Peyer's patch (tissue), 4 donors: ENCODE measurements at regions not wholly inside any gene's neighbourhood (a gene's known extent, or its start where the extent isn't known, plus 50 kb on each side); places are given as distances from the start of the nearest gene placed in this dataset.

Experiments used
- POLR2A ChIP-seq, 2 donors: fragments of 450-650 bp; IDR thresholded peaks; one replicate each; pipeline ENCODE4 v1.5.1; 2017; ENCODE audit warnings: antibody characterized with exemption in 2 of 2, mild to moderate bottlenecking in 2 of 2, moderate library complexity in 2 of 2
- TF ChIP-seq, protein P1 (sequence below), 6 experiments: fragments of 450-650 bp in 4 of 6; fragments of 200-600 bp in 2 of 6; sonication (generic) in 1 of 6; IDR thresholded peaks; one replicate each; pipeline ENCODE4 v1.5.1; 2017 to 2019; ENCODE audit warnings: antibody characterized with exemption in 6 of 6, mild to moderate bottlenecking in 3 of 6, moderate library complexity in 1 of 6

DNA sequence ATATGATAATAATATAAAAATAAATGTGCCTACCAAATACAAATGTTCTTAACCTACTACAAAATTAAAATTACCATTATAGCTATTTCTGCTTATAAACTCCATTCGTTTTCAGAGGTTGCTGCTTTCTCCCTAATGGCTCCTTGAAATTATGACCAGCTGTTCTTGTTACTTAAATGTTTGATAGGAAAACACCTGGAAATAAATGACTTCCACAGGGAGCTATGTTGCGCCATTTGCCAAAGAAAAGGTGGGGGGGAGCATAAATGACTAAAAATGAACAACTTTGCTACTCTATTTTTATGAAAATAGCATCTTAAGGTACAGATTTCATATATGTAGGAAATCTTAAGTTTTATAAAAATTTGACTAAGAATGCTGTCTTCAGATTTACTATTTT is 157.5 kb upstream of the MON1B start:
- TF ChIP-seq, protein P1, sequence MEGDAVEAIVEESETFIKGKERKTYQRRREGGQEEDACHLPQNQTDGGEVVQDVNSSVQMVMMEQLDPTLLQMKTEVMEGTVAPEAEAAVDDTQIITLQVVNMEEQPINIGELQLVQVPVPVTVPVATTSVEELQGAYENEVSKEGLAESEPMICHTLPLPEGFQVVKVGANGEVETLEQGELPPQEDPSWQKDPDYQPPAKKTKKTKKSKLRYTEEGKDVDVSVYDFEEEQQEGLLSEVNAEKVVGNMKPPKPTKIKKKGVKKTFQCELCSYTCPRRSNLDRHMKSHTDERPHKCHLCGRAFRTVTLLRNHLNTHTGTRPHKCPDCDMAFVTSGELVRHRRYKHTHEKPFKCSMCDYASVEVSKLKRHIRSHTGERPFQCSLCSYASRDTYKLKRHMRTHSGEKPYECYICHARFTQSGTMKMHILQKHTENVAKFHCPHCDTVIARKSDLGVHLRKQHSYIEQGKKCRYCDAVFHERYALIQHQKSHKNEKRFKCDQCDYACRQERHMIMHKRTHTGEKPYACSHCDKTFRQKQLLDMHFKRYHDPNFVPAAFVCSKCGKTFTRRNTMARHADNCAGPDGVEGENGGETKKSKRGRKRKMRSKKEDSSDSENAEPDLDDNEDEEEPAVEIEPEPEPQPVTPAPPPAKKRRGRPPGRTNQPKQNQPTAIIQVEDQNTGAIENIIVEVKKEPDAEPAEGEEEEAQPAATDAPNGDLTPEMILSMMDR (IDR thresholded peaks at IDR 0.05) = no peak
- TF ChIP-seq POLR2A (IDR thresholded peaks at IDR 0.05) = no peak
